ENCODE measurements at regions not wholly inside any gene's neighbourhood (a gene's known extent, or its start where the extent isn't known, plus 50 kb on each side); places are given as distances from the start of the nearest gene placed in this dataset.

DNA sequence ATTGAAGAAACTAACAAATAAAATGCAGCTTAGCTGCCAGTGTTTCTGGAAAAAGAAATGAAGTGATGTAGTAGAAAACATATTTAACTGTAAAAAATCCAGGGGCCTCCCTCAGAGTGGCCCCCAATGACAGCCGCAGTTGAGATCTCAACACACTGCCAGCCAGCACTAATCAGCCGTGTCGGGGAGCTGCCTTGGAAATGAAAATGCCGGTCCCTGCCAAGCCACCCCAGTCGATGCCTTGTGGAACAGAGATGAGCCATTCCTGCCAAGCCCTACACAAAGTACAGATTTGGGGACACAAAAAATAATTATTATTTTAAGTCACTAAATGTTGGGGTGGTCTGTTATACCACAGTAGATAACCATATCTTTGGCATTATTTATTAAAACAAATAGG, 1342.4 kb downstream of the EFNB2 start:
- TF ChIP-seq, protein P1, sequence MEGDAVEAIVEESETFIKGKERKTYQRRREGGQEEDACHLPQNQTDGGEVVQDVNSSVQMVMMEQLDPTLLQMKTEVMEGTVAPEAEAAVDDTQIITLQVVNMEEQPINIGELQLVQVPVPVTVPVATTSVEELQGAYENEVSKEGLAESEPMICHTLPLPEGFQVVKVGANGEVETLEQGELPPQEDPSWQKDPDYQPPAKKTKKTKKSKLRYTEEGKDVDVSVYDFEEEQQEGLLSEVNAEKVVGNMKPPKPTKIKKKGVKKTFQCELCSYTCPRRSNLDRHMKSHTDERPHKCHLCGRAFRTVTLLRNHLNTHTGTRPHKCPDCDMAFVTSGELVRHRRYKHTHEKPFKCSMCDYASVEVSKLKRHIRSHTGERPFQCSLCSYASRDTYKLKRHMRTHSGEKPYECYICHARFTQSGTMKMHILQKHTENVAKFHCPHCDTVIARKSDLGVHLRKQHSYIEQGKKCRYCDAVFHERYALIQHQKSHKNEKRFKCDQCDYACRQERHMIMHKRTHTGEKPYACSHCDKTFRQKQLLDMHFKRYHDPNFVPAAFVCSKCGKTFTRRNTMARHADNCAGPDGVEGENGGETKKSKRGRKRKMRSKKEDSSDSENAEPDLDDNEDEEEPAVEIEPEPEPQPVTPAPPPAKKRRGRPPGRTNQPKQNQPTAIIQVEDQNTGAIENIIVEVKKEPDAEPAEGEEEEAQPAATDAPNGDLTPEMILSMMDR (IDR thresholded peaks at IDR 0.05; ENCODE audit: low read depth, low read length) = no peak
- no peak for TF ChIP-seq POLR2A (IDR thresholded peaks at IDR 0.05; ENCODE audit: extremely low read depth, insufficient read length)

All from NB4 (cell line).